Panc1 (cell line): ENCODE measurements at regions not wholly inside any gene's neighbourhood (a gene's known extent, or its start where the extent isn't known, plus 50 kb on each side); places are given as distances from the start of the nearest gene placed in this dataset.

Source experiments
- ATAC-seq: fragments of 200-7000 bp; cut with Tn5 transposase; 2 replicates; pipeline ENCODE4 v1.9.1; 2020; ENCODE audit warnings: mild to moderate bottlenecking, moderate library complexity
- BruUV-seq: library from RNA; stranded (reverse); fragments of 400-500 nt; replicated peaks from 2 replicates; lab custom pipeline; 2021; lab: Mats Ljungman, UMichigan
- CTCF ChIA-PET: fragments of 300-600 bp; sonication (Branson Sonifier 250); formaldehyde crosslinking; loops from one replicate; lab custom pipeline; 2022; ENCODE audit warnings: antibody characterized with exemption; lab: Charles Lee
- POLR2A ChIA-PET: fragments of 300-600 bp; sonication (Branson Sonifier 250); formaldehyde crosslinking; loops from one replicate; lab custom pipeline; 2022; ENCODE audit warnings: antibody characterized with exemption; lab: Charles Lee
- DNase-seq: peaks from one replicate; pipeline ENCODE4 v3.0.0-alpha.2; 2010; ENCODE audit warnings: low read depth, low spot score
- H3K27ac ChIP-seq: 2 replicates; pipeline ENCODE4 v1.5.1; 2011; ENCODE audit warnings: mild to moderate bottlenecking, low read length, inconsistent platforms
- H3K27me3 ChIP-seq: fragments of 200-500 bp; sonication (Bioruptor generic); 2 replicates; pipeline ENCODE4 v1.6.0; 2014; ENCODE audit warnings: low read length, inconsistent platforms; ENCODE audit not compliant: control insufficient read depth, insufficient read depth
- H3K36me3 ChIP-seq: fragments of 200-500 bp; sonication (Bioruptor generic); 2 replicates; pipeline ENCODE4 v1.5.1; 2014; ENCODE audit warnings: inconsistent platforms, mild to moderate bottlenecking, low read length, moderate library complexity; ENCODE audit not compliant: control insufficient read depth, insufficient read depth
- H3K4me1 ChIP-seq: 2 replicates; pipeline ENCODE4 v1.5.1; 2011; ENCODE audit warnings: inconsistent platforms, mild to moderate bottlenecking, low read length, moderate library complexity; ENCODE audit not compliant: control insufficient read depth, insufficient read depth
- H3K4me3 ChIP-seq, 2 experiments: 2 replicates each; pipeline ENCODE4 v1.5.1; 2011 to 2012; ENCODE audit warnings: low read depth in 2 of 2, low read length in 2 of 2, mild to moderate bottlenecking in 2 of 2, inconsistent platforms in 1 of 2, moderate library complexity in 1 of 2
- H3K9me3 ChIP-seq: fragments of 200-500 bp; sonication (Bioruptor generic); 2 replicates; pipeline ENCODE4 v1.5.1; 2014; ENCODE audit warnings: low read depth, mild to moderate bottlenecking, inconsistent platforms, low read length, moderate library complexity; ENCODE audit not compliant: control insufficient read depth, insufficient read depth
- POLR2AphosphoS5 ChIP-seq: IDR thresholded peaks from 2 replicates; pipeline ENCODE4 v1.6.1; 2012; ENCODE audit warnings: mild to moderate bottlenecking, low read depth, low read length, moderate library complexity
- SIN3A ChIP-seq: IDR thresholded peaks from 2 replicates; pipeline ENCODE4 v1.6.1; 2012; ENCODE audit warnings: low read depth, mild to moderate bottlenecking, low read length, moderate library complexity, borderline replicate concordance; ENCODE audit not compliant: insufficient read depth
- TCF7L2 ChIP-seq: IDR thresholded peaks from 2 replicates; pipeline ENCODE4 v1.6.1; 2011; ENCODE audit warnings: mild to moderate bottlenecking, low read depth, low read length, inconsistent platforms
- in situ Hi-C: cut with HindIII; loops from 2 replicates; pipeline ENCODE4 v1.10.0; 2016; ENCODE audit warnings: low sequenced_read_pairs, low pct_unique_long_range_greater_than_20kb
- intact Hi-C: fragments of 100-400 bp; cut with micrococcal nuclease; formaldehyde crosslinking; loops from one replicate; pipeline ENCODE4 v1.10.0; 2022; ENCODE audit not compliant: unreplicated experiment
- TF ChIP-seq, protein P1 (sequence below): fragments of 450-650 bp; IDR thresholded peaks from 2 replicates; pipeline ENCODE4 v1.5.1; 2017; ENCODE audit warnings: mild to moderate bottlenecking
- TF ChIP-seq, protein P2 (sequence below), 2 experiments: IDR thresholded peaks; 2 replicates each; pipeline ENCODE4 v1.6.1; 2011 to 2012; ENCODE audit warnings: low read depth in 2 of 2, control low read depth in 1 of 2, low read length in 1 of 2, mild to moderate bottlenecking in 1 of 2, moderate library complexity in 1 of 2; ENCODE audit not compliant: insufficient read depth in 1 of 2

DNA sequence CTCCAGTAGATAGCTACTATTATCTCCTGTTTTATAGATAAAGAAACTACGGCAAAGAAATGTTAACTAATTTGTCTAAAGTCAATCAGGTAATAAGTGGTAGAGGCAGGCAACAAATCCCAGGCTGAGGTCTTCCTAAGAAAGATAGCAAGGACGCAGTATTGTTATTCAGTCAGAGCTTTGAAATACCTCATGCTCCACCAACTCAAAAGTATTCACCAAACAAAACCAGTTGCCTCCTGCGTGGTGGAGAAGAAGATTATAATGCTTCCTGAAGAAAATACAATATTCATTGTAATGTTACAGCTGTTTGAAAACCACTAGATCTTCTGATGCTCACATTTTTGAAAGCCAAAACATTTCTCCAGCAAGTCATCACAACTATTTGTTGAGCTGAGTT lies 138.2 kb upstream of the CNTN4 start:
- no TSS peak for BruUV-seq
- Histone ChIP-seq H3K36me3 (no peaks in the 10 kb centered on the region), H3K4me1 (no peaks in the 10 kb centered on the region), H3K9me3 (no peaks in the 10 kb centered on the region), H3K27ac (no peak overlapping the region), H3K4me3 (no peak overlapping the region), H3K27me3 (no peaks in the 10 kb centered on the region)
- intact Hi-C loops = no loop called here
- in situ Hi-C loops = no loop called here
- POLR2A ChIA-PET = no interaction called here
- no peak for ATAC-seq
- CTCF ChIA-PET = no interaction called here
- DNase-seq = no peak
- TF ChIP-seq TCF7L2 (no peak), POLR2AphosphoS5 (no peak), SIN3A (no peak)
- TF ChIP-seq, protein P1, sequence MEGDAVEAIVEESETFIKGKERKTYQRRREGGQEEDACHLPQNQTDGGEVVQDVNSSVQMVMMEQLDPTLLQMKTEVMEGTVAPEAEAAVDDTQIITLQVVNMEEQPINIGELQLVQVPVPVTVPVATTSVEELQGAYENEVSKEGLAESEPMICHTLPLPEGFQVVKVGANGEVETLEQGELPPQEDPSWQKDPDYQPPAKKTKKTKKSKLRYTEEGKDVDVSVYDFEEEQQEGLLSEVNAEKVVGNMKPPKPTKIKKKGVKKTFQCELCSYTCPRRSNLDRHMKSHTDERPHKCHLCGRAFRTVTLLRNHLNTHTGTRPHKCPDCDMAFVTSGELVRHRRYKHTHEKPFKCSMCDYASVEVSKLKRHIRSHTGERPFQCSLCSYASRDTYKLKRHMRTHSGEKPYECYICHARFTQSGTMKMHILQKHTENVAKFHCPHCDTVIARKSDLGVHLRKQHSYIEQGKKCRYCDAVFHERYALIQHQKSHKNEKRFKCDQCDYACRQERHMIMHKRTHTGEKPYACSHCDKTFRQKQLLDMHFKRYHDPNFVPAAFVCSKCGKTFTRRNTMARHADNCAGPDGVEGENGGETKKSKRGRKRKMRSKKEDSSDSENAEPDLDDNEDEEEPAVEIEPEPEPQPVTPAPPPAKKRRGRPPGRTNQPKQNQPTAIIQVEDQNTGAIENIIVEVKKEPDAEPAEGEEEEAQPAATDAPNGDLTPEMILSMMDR = no peak
- TF ChIP-seq, protein P2, sequence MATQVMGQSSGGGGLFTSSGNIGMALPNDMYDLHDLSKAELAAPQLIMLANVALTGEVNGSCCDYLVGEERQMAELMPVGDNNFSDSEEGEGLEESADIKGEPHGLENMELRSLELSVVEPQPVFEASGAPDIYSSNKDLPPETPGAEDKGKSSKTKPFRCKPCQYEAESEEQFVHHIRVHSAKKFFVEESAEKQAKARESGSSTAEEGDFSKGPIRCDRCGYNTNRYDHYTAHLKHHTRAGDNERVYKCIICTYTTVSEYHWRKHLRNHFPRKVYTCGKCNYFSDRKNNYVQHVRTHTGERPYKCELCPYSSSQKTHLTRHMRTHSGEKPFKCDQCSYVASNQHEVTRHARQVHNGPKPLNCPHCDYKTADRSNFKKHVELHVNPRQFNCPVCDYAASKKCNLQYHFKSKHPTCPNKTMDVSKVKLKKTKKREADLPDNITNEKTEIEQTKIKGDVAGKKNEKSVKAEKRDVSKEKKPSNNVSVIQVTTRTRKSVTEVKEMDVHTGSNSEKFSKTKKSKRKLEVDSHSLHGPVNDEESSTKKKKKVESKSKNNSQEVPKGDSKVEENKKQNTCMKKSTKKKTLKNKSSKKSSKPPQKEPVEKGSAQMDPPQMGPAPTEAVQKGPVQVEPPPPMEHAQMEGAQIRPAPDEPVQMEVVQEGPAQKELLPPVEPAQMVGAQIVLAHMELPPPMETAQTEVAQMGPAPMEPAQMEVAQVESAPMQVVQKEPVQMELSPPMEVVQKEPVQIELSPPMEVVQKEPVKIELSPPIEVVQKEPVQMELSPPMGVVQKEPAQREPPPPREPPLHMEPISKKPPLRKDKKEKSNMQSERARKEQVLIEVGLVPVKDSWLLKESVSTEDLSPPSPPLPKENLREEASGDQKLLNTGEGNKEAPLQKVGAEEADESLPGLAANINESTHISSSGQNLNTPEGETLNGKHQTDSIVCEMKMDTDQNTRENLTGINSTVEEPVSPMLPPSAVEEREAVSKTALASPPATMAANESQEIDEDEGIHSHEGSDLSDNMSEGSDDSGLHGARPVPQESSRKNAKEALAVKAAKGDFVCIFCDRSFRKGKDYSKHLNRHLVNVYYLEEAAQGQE (IDR thresholded peaks at IDR 0.05; ENCODE audit: insufficient read depth in 1 of 2, low read depth in 2 of 2, low read length in 1 of 2) = no peak

DNA sequence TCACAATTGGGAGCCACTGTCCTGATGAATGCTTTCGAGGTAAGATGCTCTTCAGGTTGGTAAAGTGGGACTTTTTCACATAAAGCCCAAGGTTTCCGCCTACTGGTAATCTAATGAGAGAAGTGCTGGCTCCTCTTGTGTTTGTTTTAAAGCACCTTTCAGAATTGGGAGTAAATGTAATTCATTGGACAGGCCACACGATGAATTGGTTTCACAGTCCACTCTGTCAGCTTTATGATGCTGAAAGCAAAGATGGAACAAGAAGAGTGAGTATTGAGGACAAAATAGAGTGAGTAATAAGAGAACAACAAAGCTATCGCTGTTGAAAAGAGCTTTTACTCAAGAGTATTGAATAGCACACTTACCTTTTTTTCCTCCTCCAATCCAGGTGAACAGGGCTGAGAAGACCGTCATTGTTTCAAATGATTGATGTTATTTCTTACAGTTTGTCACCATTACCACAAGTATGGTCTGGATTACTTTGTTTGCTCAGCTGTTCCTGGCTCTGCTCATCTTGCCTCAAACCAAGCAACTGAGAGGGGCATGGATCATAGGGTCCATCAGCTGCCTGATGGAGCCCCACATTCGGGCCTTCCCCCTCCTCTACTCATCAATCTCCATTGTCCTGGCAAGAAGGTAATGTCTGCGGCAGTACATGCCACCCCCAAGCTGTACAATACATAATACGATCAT lies 136.1 kb upstream of the CNTN4 start:
- Histone ChIP-seq H3K4me3 (no peak overlapping the region), H3K9me3 (no peaks in the 10 kb centered on the region), H3K27ac (no peak overlapping the region), H3K4me1 (no peaks in the 10 kb centered on the region), H3K27me3 (no peaks in the 10 kb centered on the region), H3K36me3 (no peaks in the 10 kb centered on the region)
- no peak for DNase-seq
- CTCF ChIA-PET = no interaction called here
- no TSS peak for BruUV-seq
- ATAC-seq = no peak
- no peak for TF ChIP-seq POLR2AphosphoS5
- TF ChIP-seq SIN3A = no peak
- TF ChIP-seq, protein P2 (IDR thresholded peaks at IDR 0.05; ENCODE audit: insufficient read depth in 1 of 2, low read depth in 2 of 2, low read length in 1 of 2) = no peak
- TF ChIP-seq, protein P1 = no peak
- TF ChIP-seq TCF7L2 = no peak
- intact Hi-C loops = no loop called here
- POLR2A ChIA-PET = interaction anchor here (0.6 kb wide), 1 partner anchor 85 kb away, joined by 20 read pairs; no protein-coding TSS in a partner anchor
- in situ Hi-C loops = no loop called here
